ENCODE measurements at regions not wholly inside any gene's neighbourhood (a gene's known extent, or its start where the extent isn't known, plus 50 kb on each side); places are given as distances from the start of the nearest gene placed in this dataset.
A peak's percentile ranks its signal among the peaks of the same experiment; 100 is the strongest.

- Histone ChIP-seq H3K4me1 (ENCODE audit: insufficient read depth) (no peaks in the 10 kb centered on the region), H3K4me3 (ENCODE audit: low read depth, low read length) (no peak overlapping the region), H3K36me3 (ENCODE audit: insufficient read depth) (no peaks in the 10 kb centered on the region), H3K27ac (ENCODE audit: low read depth) (no peak overlapping the region)
- 69% methylated on average over 4 of the region's 4 CpGs for WGBS
- DNase-seq (ENCODE audit: extremely low spot score): no peak
Observed at GRCh38 chr6:2447318-2447920, 202.0 kb upstream of the GMDS start.

GRCh38 chr6:2441601-2442475 is 196.4 kb upstream of the GMDS start:
- no peak for DNase-seq (ENCODE audit: extremely low spot score)
- 64% methylated on average over 5 of the region's 5 CpGs for WGBS
- H3K27ac ChIP-seq (ENCODE audit: low read depth): no peak overlapping the region

GRCh38 chr6:2440516-2440915 is 195.1 kb upstream of the GMDS start:
- H3K4me1 ChIP-seq (ENCODE audit: insufficient read depth): no peaks in the 10 kb centered on the region
- no peak for DNase-seq (ENCODE audit: extremely low spot score)
- no peak overlapping the region for H3K27ac ChIP-seq (ENCODE audit: low read depth)
- H3K4me3 ChIP-seq (ENCODE audit: low read depth, low read length): no peak overlapping the region
- H3K36me3 ChIP-seq (ENCODE audit: insufficient read depth): no peaks in the 10 kb centered on the region

More at GRCh38 chr6:2441601-2442475, 196.4 kb upstream of the GMDS start:
- Histone ChIP-seq H3K36me3 (ENCODE audit: insufficient read depth) (no peaks in the 10 kb centered on the region), H3K4me1 (ENCODE audit: insufficient read depth) (no peaks in the 10 kb centered on the region), H3K4me3 (ENCODE audit: low read depth, low read length) (no peak overlapping the region)

GRCh38 chr6:2439632-2440031 is 194.2 kb upstream of the GMDS start:
- WGBS: 89% methylated on average over 6 of the region's 6 CpGs
- Histone ChIP-seq H3K27ac (ENCODE audit: low read depth) (no peak overlapping the region), H3K36me3 (ENCODE audit: insufficient read depth) (no peaks in the 10 kb centered on the region), H3K4me1 (ENCODE audit: insufficient read depth) (no peaks in the 10 kb centered on the region), H3K4me3 (ENCODE audit: low read depth, low read length) (no peak overlapping the region)
- DNase-seq (ENCODE audit: extremely low spot score): no peak

GRCh38 chr6:2439082-2439481 is 193.7 kb upstream of the GMDS start:
- H3K4me3 ChIP-seq (ENCODE audit: low read depth, low read length): no peak overlapping the region
- WGBS: 92% methylated on average over 2 of the region's 2 CpGs
- H3K4me1 ChIP-seq (ENCODE audit: insufficient read depth): no peaks in the 10 kb centered on the region
- H3K27ac ChIP-seq (ENCODE audit: low read depth): no peak overlapping the region
- DNase-seq (ENCODE audit: extremely low spot score): no peak
- no peaks in the 10 kb centered on the region for H3K36me3 ChIP-seq (ENCODE audit: insufficient read depth)

GRCh38 chr6:2436410-2437154 is 191.2 kb upstream of the GMDS start:
- 95% methylated on average over 23 of the region's 23 CpGs for WGBS
- H3K27ac ChIP-seq (ENCODE audit: low read depth): no peak overlapping the region
- no peak overlapping the region for H3K4me3 ChIP-seq (ENCODE audit: low read depth, low read length)
- no peaks in the 10 kb centered on the region for H3K4me1 ChIP-seq (ENCODE audit: insufficient read depth)
- no peaks in the 10 kb centered on the region for H3K36me3 ChIP-seq (ENCODE audit: insufficient read depth)
- DNase-seq (ENCODE audit: extremely low spot score): no peak

GRCh38 chr6:2435323-2435722 is 189.9 kb upstream of the GMDS start:
- WGBS: 61% methylated on average over 9 of the region's 9 CpGs
- Histone ChIP-seq H3K4me1 (ENCODE audit: insufficient read depth) (no peaks in the 10 kb centered on the region), H3K4me3 (ENCODE audit: low read depth, low read length) (no peak overlapping the region), H3K27ac (ENCODE audit: low read depth) (no peak overlapping the region), H3K36me3 (ENCODE audit: insufficient read depth) (no peaks in the 10 kb centered on the region)
- no peak for DNase-seq (ENCODE audit: extremely low spot score)

- H3K36me3 ChIP-seq (ENCODE audit: insufficient read depth): no peaks in the 10 kb centered on the region
- WGBS: 65% methylated on average over 6 of the region's 6 CpGs
- DNase-seq (ENCODE audit: extremely low spot score): no peak
- H3K27ac ChIP-seq (ENCODE audit: low read depth): no peak overlapping the region
- no peaks in the 10 kb centered on the region for H3K4me1 ChIP-seq (ENCODE audit: insufficient read depth)
- H3K4me3 ChIP-seq (ENCODE audit: low read depth, low read length): no peak overlapping the region
Observed at GRCh38 chr6:2434912-2435311, 189.5 kb upstream of the GMDS start.

- no peak overlapping the region for H3K27ac ChIP-seq (ENCODE audit: low read depth)
- no peaks in the 10 kb centered on the region for H3K4me1 ChIP-seq (ENCODE audit: insufficient read depth)
- no peaks in the 10 kb centered on the region for H3K36me3 ChIP-seq (ENCODE audit: insufficient read depth)
- peak; percentile 25 for DNase-seq (ENCODE audit: extremely low spot score)
- H3K4me3 ChIP-seq (ENCODE audit: low read depth, low read length): no peak overlapping the region
- 86% methylated on average over 6 of the region's 6 CpGs for WGBS
Observed at GRCh38 chr6:2434116-2434515, 188.7 kb upstream of the GMDS start.

GRCh38 chr6:2433711-2434110 is 188.3 kb upstream of the GMDS start:
- H3K4me1 ChIP-seq (ENCODE audit: insufficient read depth): no peaks in the 10 kb centered on the region
- no peaks in the 10 kb centered on the region for H3K36me3 ChIP-seq (ENCODE audit: insufficient read depth)
- H3K27ac ChIP-seq (ENCODE audit: low read depth): peak overlapping the region; percentile 57
- 90% methylated on average over 9 of the region's 9 CpGs for WGBS
- no peak overlapping the region for H3K4me3 ChIP-seq (ENCODE audit: low read depth, low read length)
- DNase-seq (ENCODE audit: extremely low spot score): no peak

GRCh38 chr6:2433266-2433665 is 187.9 kb upstream of the GMDS start:
- Histone ChIP-seq H3K27ac (ENCODE audit: low read depth) (no peak overlapping the region), H3K4me3 (ENCODE audit: low read depth, low read length) (no peak overlapping the region), H3K4me1 (ENCODE audit: insufficient read depth) (no peaks in the 10 kb centered on the region), H3K36me3 (ENCODE audit: insufficient read depth) (no peaks in the 10 kb centered on the region)
- WGBS: 95% methylated on average over 5 of the region's 5 CpGs
- no peak for DNase-seq (ENCODE audit: extremely low spot score)

GRCh38 chr6:2432292-2432691 is 186.9 kb upstream of the GMDS start:
- no peak for DNase-seq (ENCODE audit: extremely low spot score)
- 72% methylated on average over 5 of the region's 5 CpGs for WGBS
- Histone ChIP-seq H3K36me3 (ENCODE audit: insufficient read depth) (no peaks in the 10 kb centered on the region), H3K27ac (ENCODE audit: low read depth) (no peak overlapping the region), H3K4me1 (ENCODE audit: insufficient read depth) (no peaks in the 10 kb centered on the region), H3K4me3 (ENCODE audit: low read depth, low read length) (no peak overlapping the region)

GRCh38 chr6:2430612-2431011 is 185.2 kb upstream of the GMDS start:
- Histone ChIP-seq H3K4me1 (ENCODE audit: insufficient read depth) (no peaks in the 10 kb centered on the region), H3K36me3 (ENCODE audit: insufficient read depth) (no peaks in the 10 kb centered on the region), H3K4me3 (ENCODE audit: low read depth, low read length) (no peak overlapping the region), H3K27ac (ENCODE audit: low read depth) (no peak overlapping the region)
- DNase-seq (ENCODE audit: extremely low spot score): no peak
- WGBS: 92% methylated on average over 3 of the region's 3 CpGs

- no peak overlapping the region for H3K27ac ChIP-seq (ENCODE audit: low read depth)
- H3K36me3 ChIP-seq (ENCODE audit: insufficient read depth): no peaks in the 10 kb centered on the region
- 81% methylated on average over 6 of the region's 6 CpGs for WGBS
- H3K4me3 ChIP-seq (ENCODE audit: low read depth, low read length): no peak overlapping the region
- no peaks in the 10 kb centered on the region for H3K4me1 ChIP-seq (ENCODE audit: insufficient read depth)
- no peak for DNase-seq (ENCODE audit: extremely low spot score)
Observed at GRCh38 chr6:2429460-2429859, 184.1 kb upstream of the GMDS start.

All from urinary bladder (tissue), 3 donors.